HL-60 (cell line): ENCODE measurements at regions not wholly inside any gene's neighbourhood (a gene's known extent, or its start where the extent isn't known, plus 50 kb on each side); places are given as distances from the start of the nearest gene placed in this dataset.

Source experiments
- DNase-seq, 2 experiments: peaks; one replicate each; pipeline ENCODE4 v3.0.0-alpha.2; 2010 to 2020; ENCODE audit warnings: low read depth in 1 of 2, low spot score in 1 of 2
- H3K27ac ChIP-seq: fragments of 250-450 bp; sonication (Bioruptor Pico); replicated peaks from 2 replicates; pipeline ENCODE4 v1.5.1; 2020; ENCODE audit warnings: mild to moderate bottlenecking, moderate library complexity
- H3K27me3 ChIP-seq: fragments of 250-450 bp; sonication (Bioruptor Pico); 2 replicates; pipeline ENCODE4 v1.5.1; 2021; ENCODE audit warnings: mild to moderate bottlenecking, moderate library complexity; ENCODE audit not compliant: insufficient read depth, poor library complexity, severe bottlenecking
- H3K4me3 ChIP-seq: replicated peaks from 2 replicates; pipeline ENCODE4 v1.5.1; 2011; ENCODE audit warnings: mild to moderate bottlenecking, control low read depth, low read length; ENCODE audit not compliant: insufficient read depth
- GABPA ChIP-seq: IDR thresholded peaks from 2 replicates; pipeline ENCODE4 v1.6.1; 2012; ENCODE audit warnings: low read depth
- POLR2AphosphoS5 ChIP-seq: IDR thresholded peaks from 2 replicates; pipeline ENCODE4 v1.6.1; 2012; ENCODE audit warnings: low read depth
- REST ChIP-seq: IDR thresholded peaks from 2 replicates; pipeline ENCODE4 v1.6.1; 2012; ENCODE audit warnings: low read depth; ENCODE audit not compliant: insufficient replicate concordance
- SPI1 ChIP-seq: IDR thresholded peaks from 2 replicates; pipeline ENCODE4 v1.6.1; 2012; ENCODE audit warnings: low read depth, mild to moderate bottlenecking, borderline replicate concordance
- TF ChIP-seq, protein P1 (sequence below): IDR thresholded peaks from one replicate; pipeline ENCODE4 v1.5.1; 2011; ENCODE audit warnings: low read length, control low read depth, inconsistent platforms; ENCODE audit not compliant: insufficient read depth

DNA sequence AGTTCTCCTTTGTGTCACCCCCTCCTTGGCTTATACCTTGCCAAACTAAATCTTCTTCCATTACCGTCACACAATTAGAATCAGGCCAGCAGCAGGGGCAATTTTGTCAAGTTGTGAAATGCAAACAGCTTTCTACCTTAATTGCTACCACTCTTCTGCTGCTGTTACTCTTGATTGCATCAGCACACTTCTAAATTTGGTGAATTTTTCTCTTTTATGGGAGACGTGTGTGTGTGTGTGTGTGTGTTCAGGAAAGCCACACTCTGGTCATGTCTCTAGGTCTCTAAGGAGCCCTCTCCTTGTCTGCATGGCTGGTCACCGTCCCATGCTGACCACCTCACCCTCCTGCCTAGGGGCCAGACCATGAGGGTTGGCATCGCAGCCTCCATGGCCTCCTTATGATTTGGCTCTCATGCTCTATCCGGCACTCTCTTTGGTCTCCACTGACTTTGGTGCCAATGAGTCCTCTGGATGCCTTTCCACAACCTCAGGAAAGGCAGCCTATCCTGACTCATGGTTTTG lies 87.7 kb downstream of the GATA6 start:
- H3K27ac ChIP-seq: no peak overlapping the region
- H3K4me3 ChIP-seq: no peak overlapping the region
- no peak for TF ChIP-seq SPI1
- TF ChIP-seq POLR2AphosphoS5: no peak
- no peak for TF ChIP-seq REST
- no peak for DNase-seq
- peaks cover 6% of the 10 kb centered on the region for H3K27me3 ChIP-seq

DNA sequence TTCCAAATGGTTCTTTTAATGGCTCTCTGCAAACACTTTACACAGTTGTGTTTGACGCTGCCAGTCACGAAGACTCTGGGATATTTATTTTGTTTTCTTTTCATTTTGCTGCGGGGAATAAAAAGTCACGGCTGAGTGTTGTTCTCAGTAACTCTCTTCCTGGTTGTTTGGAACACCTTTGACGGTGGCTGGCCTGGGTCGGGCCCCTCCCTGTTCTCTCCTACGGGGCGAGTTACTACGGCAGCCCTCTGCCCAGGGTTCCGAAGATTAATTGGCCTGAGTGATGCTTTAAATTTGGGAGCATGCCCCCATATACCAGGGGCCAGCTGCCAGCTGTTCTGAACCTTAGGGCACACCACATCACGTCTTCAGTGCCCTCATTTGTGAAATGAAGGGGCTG lies 84.7 kb downstream of the GATA6 start:
- Histone ChIP-seq H3K27ac (no peak overlapping the region), H3K4me3 (no peak overlapping the region), H3K27me3 (peaks cover 6% of the 10 kb centered on the region)
- DNase-seq: no peak
- no peak for TF ChIP-seq GABPA
- no peak for TF ChIP-seq POLR2AphosphoS5
- TF ChIP-seq, protein P1, sequence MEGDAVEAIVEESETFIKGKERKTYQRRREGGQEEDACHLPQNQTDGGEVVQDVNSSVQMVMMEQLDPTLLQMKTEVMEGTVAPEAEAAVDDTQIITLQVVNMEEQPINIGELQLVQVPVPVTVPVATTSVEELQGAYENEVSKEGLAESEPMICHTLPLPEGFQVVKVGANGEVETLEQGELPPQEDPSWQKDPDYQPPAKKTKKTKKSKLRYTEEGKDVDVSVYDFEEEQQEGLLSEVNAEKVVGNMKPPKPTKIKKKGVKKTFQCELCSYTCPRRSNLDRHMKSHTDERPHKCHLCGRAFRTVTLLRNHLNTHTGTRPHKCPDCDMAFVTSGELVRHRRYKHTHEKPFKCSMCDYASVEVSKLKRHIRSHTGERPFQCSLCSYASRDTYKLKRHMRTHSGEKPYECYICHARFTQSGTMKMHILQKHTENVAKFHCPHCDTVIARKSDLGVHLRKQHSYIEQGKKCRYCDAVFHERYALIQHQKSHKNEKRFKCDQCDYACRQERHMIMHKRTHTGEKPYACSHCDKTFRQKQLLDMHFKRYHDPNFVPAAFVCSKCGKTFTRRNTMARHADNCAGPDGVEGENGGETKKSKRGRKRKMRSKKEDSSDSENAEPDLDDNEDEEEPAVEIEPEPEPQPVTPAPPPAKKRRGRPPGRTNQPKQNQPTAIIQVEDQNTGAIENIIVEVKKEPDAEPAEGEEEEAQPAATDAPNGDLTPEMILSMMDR: no peak
- no peak for TF ChIP-seq REST
- no peak for TF ChIP-seq SPI1

GRCh38 chr18:22253676-22254075 lies 84.3 kb downstream of the GATA6 start:
- TF ChIP-seq GABPA (no peak), REST (peak; percentile 68), POLR2AphosphoS5 (no peak)
- TF ChIP-seq, protein P1: no peak
- Histone ChIP-seq H3K27me3 (peaks cover 6% of the 10 kb centered on the region), H3K27ac (no peak overlapping the region), H3K4me3 (no peak overlapping the region)
- DNase-seq: no peak
